GM06990 (cell line): ENCODE measurements at regions not wholly inside any gene's neighbourhood (a gene's known extent, or its start where the extent isn't known, plus 50 kb on each side); places are given as distances from the start of the nearest gene placed in this dataset.

ENCODE experiments used
- DNase-seq: peaks from one replicate; pipeline ENCODE4 v3.0.0-alpha.2; 2011; ENCODE audit not compliant: insufficient read length; ENCODE audit errors: extremely low read depth
- H3K27me3 ChIP-seq: replicated peaks from 2 replicates; pipeline ENCODE4 v1.6.0; 2011; ENCODE audit warnings: low read length; ENCODE audit not compliant: control insufficient read depth, insufficient read depth
- H3K36me3 ChIP-seq: 2 replicates; pipeline ENCODE4 v1.5.1; 2011; ENCODE audit warnings: low read length; ENCODE audit not compliant: control insufficient read depth, insufficient read depth
- H3K4me3 ChIP-seq: replicated peaks from 2 replicates; pipeline ENCODE4 v1.5.1; 2011; ENCODE audit warnings: low read depth, mild to moderate bottlenecking, control low read depth, low read length
- CTCF ChIP-seq: IDR thresholded peaks from 2 replicates; pipeline ENCODE4 v1.5.1; 2011; ENCODE audit warnings: low read length, control low read depth, mild to moderate bottlenecking, inconsistent platforms; ENCODE audit not compliant: insufficient read depth, poor library complexity, severe bottlenecking

- H3K27me3 ChIP-seq: no peaks in the 10 kb centered on the region
- TF ChIP-seq CTCF: no peak
- no peak overlapping the region for H3K4me3 ChIP-seq
- DNase-seq: no peak
- H3K36me3 ChIP-seq: no peaks in the 10 kb centered on the region
Observed at GRCh38 chr2:18663861-18664260, 74.5 kb upstream of the NT5C1B start.

GRCh38 chr2:18662689-18663088, 73.3 kb upstream of the NT5C1B start:
- DNase-seq: no peak
- H3K36me3 ChIP-seq: no peaks in the 10 kb centered on the region
- H3K4me3 ChIP-seq: no peak overlapping the region
- H3K27me3 ChIP-seq: no peaks in the 10 kb centered on the region
- no peak for TF ChIP-seq CTCF

- DNase-seq: no peak
- Histone ChIP-seq H3K36me3 (no peaks in the 10 kb centered on the region), H3K27me3 (no peaks in the 10 kb centered on the region), H3K4me3 (no peak overlapping the region)
- TF ChIP-seq CTCF: no peak
Observed at GRCh38 chr2:18659915-18660314, 70.5 kb upstream of the NT5C1B start.

GRCh38 chr2:18656048-18656447, 66.7 kb upstream of the NT5C1B start:
- no peaks in the 10 kb centered on the region for H3K36me3 ChIP-seq
- no peak overlapping the region for H3K4me3 ChIP-seq
- no peaks in the 10 kb centered on the region for H3K27me3 ChIP-seq
- TF ChIP-seq CTCF: no peak
- no peak for DNase-seq

- no peaks in the 10 kb centered on the region for H3K36me3 ChIP-seq
- no peak for TF ChIP-seq CTCF
- no peak overlapping the region for H3K4me3 ChIP-seq
- no peaks in the 10 kb centered on the region for H3K27me3 ChIP-seq
- DNase-seq: no peak
Observed at GRCh38 chr2:18651842-18652774, 62.7 kb upstream of the NT5C1B start.
